ENCODE measurements at regions not wholly inside any gene's neighbourhood (a gene's known extent, or its start where the extent isn't known, plus 50 kb on each side); places are given as distances from the start of the nearest gene placed in this dataset.

- no peak for DNase-seq (ENCODE audit: low read depth)
These were observed 334.2 kb downstream of the KLF12 start for GRCh38 chr13:73800011-73800410.

GRCh38 chr13:73794755-73795154, 339.4 kb downstream of the KLF12 start:
- DNase-seq (ENCODE audit: low read depth): no peak

GRCh38 chr13:73793361-73793760, 340.8 kb downstream of the KLF12 start:
- DNase-seq (ENCODE audit: low read depth): no peak

GRCh38 chr13:73792796-73793195, 341.4 kb downstream of the KLF12 start:
- DNase-seq (ENCODE audit: low read depth): no peak

- no peak for DNase-seq (ENCODE audit: low read depth)
These were observed 351.5 kb downstream of the KLF12 start for GRCh38 chr13:73782450-73783449.

- no peak for DNase-seq (ENCODE audit: low read depth)
These were observed 352.8 kb downstream of the KLF12 start for GRCh38 chr13:73781384-73781783.

GRCh38 chr13:73779881-73780280, 354.3 kb downstream of the KLF12 start:
- DNase-seq (ENCODE audit: low read depth): no peak

- no peak for DNase-seq (ENCODE audit: low read depth)
These were observed 355.9 kb downstream of the KLF12 start for GRCh38 chr13:73778242-73778864.

GRCh38 chr13:73777134-73777533, 357.1 kb downstream of the KLF12 start:
- DNase-seq (ENCODE audit: low read depth): no peak

- DNase-seq (ENCODE audit: low read depth): no peak
These were observed 357.9 kb downstream of the KLF12 start for GRCh38 chr13:73776151-73776785.

GRCh38 chr13:73773168-73773549, 361.0 kb downstream of the KLF12 start:
- DNase-seq (ENCODE audit: low read depth): no peak

GRCh38 chr13:73772449-73773167, 361.6 kb downstream of the KLF12 start:
- no peak for DNase-seq (ENCODE audit: low read depth)

GRCh38 chr13:73767747-73768315, 366.4 kb downstream of the KLF12 start:
- DNase-seq (ENCODE audit: low read depth): no peak

- no peak for DNase-seq (ENCODE audit: low read depth)
These were observed 366.9 kb downstream of the KLF12 start for GRCh38 chr13:73767191-73767741.

- DNase-seq (ENCODE audit: low read depth): peak; percentile 78
These were observed 368.4 kb downstream of the KLF12 start for GRCh38 chr13:73765651-73766384.

GRCh38 chr13:73759434-73759833, 374.8 kb downstream of the KLF12 start:
- DNase-seq (ENCODE audit: low read depth): no peak

- no peak for DNase-seq (ENCODE audit: low read depth)
These were observed 376.5 kb downstream of the KLF12 start for GRCh38 chr13:73757481-73758233.

- DNase-seq (ENCODE audit: low read depth): no peak
These were observed 379.4 kb downstream of the KLF12 start for GRCh38 chr13:73754727-73755292.

- DNase-seq (ENCODE audit: low read depth): no peak
These were observed 380.0 kb downstream of the KLF12 start for GRCh38 chr13:73754241-73754640.

- no peak for DNase-seq (ENCODE audit: low read depth)
These were observed 382.9 kb downstream of the KLF12 start for GRCh38 chr13:73751290-73751689.
